ENCODE measurements at regions not wholly inside any gene's neighbourhood (a gene's known extent, or its start where the extent isn't known, plus 50 kb on each side); places are given as distances from the start of the nearest gene placed in this dataset.

DNA sequence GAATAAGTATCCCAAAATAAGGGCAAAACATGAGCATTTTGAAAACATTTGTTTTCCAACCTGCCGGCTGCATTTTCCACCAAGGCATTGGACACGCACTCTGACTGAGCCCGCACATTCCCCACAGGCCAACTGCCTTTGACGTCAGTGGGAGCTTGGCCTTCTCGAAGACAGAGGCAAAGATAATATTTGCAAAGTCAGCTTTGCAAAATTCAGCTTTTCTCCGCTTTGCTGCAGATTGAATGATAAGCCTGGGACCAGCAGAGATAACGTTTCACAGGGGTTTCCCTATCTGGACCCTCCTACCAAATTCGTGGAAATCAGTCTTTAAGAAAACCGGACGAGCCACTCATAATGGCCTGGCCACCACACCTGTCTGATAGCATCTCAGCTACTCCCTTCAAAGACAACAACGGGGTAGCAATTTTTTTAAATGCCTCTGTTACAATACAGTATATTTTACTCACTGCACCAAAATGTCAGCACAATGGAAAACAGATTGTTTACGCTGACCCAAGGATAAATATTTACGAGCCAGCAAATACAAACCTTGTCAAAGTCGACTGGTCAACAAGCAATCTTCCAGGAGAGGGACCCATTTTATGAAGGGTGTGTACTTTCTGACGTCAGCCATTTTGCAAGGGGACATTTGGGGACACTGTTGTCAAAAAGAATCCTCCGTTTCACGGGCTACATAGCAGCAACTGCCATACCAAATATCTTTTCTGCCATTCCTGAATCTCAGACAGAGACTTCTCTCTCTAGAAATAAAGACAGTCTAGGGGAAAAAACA, 100.5 kb downstream of the TFAP2A start:
- TF ChIP-seq POLR2A (IDR thresholded peaks at IDR 0.05; ENCODE audit: low read length), result no peak
- no peak for TF ChIP-seq GATA1 (IDR thresholded peaks at IDR 0.05; ENCODE audit: low read depth, low read length)
